IPS-15b (cell line): ENCODE measurements at regions not wholly inside any gene's neighbourhood (a gene's known extent, or its start where the extent isn't known, plus 50 kb on each side); places are given as distances from the start of the nearest gene placed in this dataset.

ENCODE experiments used
- H3K27me3 ChIP-seq: one replicate; pipeline ENCODE4 v1.6.1; 2013; ENCODE audit warnings: low read length; ENCODE audit not compliant: control insufficient read depth, insufficient read depth
- H3K36me3 ChIP-seq: one replicate; pipeline ENCODE4 v1.6.1; 2013; ENCODE audit warnings: low read length; ENCODE audit not compliant: control insufficient read depth, insufficient read depth
- H3K4me1 ChIP-seq: one replicate; pipeline ENCODE4 v1.6.1; 2013; ENCODE audit warnings: mild to moderate bottlenecking, low read length; ENCODE audit not compliant: control insufficient read depth, insufficient read depth
- H3K4me3 ChIP-seq: one replicate; pipeline ENCODE4 v1.5.1; 2013; ENCODE audit warnings: low read depth, low read length
- H3K9ac ChIP-seq: one replicate; pipeline ENCODE4 v1.6.1; 2013; ENCODE audit warnings: low read depth, mild to moderate bottlenecking, low read length
- H3K9me3 ChIP-seq: one replicate; pipeline ENCODE4 v1.6.1; 2013; ENCODE audit warnings: mild to moderate bottlenecking, low read length; ENCODE audit not compliant: control insufficient read depth, insufficient read depth

- Histone ChIP-seq H3K9ac (no peak overlapping the region), H3K36me3 (no peaks in the 10 kb centered on the region), H3K9me3 (no peaks in the 10 kb centered on the region), H3K4me3 (no peak overlapping the region), H3K4me1 (no peaks in the 10 kb centered on the region), H3K27me3 (no peaks in the 10 kb centered on the region)
These were observed 273.8 kb upstream of the DUSP10 start for GRCh38 chr1:222015686-222016085.

GRCh38 chr1:222014001-222014400 lies 272.1 kb upstream of the DUSP10 start:
- no peak overlapping the region for H3K9ac ChIP-seq
- no peak overlapping the region for H3K4me3 ChIP-seq
- peaks cover 5% of the 10 kb centered on the region for H3K4me1 ChIP-seq
- no peaks in the 10 kb centered on the region for H3K27me3 ChIP-seq
- no peaks in the 10 kb centered on the region for H3K36me3 ChIP-seq
- H3K9me3 ChIP-seq: no peaks in the 10 kb centered on the region

DNA sequence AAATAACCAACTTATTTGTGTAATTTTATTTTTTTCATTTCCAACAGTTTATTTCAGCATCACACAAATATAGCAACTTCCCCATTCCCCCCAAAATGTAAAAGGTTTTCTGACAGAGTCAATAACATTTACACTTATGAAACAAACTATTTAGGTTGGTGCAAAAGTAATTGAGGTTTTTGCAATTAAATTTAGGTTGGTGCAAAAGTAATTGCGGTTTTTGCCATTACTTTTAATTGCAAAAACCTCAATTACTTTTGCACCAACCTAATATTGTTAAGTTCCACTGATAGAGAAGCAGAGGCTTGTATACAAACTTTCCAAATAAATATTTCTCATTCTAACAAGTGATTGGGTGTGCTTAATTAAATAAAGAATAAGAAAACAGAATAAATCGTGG lies 270.9 kb upstream of the DUSP10 start:
- Histone ChIP-seq H3K9me3 (no peaks in the 10 kb centered on the region), H3K4me1 (peaks cover 5% of the 10 kb centered on the region), H3K4me3 (no peak overlapping the region), H3K9ac (no peak overlapping the region), H3K36me3 (no peaks in the 10 kb centered on the region), H3K27me3 (no peaks in the 10 kb centered on the region)

- no peaks in the 10 kb centered on the region for H3K36me3 ChIP-seq
- peaks cover 5% of the 10 kb centered on the region for H3K4me1 ChIP-seq
- H3K9ac ChIP-seq: no peak overlapping the region
- no peaks in the 10 kb centered on the region for H3K9me3 ChIP-seq
- H3K4me3 ChIP-seq: no peak overlapping the region
- H3K27me3 ChIP-seq: no peaks in the 10 kb centered on the region
These were observed 268.4 kb upstream of the DUSP10 start for GRCh38 chr1:222010306-222010705.

- Histone ChIP-seq H3K9me3 (no peaks in the 10 kb centered on the region), H3K27me3 (no peaks in the 10 kb centered on the region), H3K4me1 (peaks cover 5% of the 10 kb centered on the region), H3K9ac (no peak overlapping the region), H3K4me3 (no peak overlapping the region), H3K36me3 (no peaks in the 10 kb centered on the region)
These were observed 267.3 kb upstream of the DUSP10 start for GRCh38 chr1:222009105-222009730.

- no peak overlapping the region for H3K9ac ChIP-seq
- H3K4me1 ChIP-seq: peaks cover 5% of the 10 kb centered on the region
- no peaks in the 10 kb centered on the region for H3K36me3 ChIP-seq
- no peaks in the 10 kb centered on the region for H3K27me3 ChIP-seq
- no peaks in the 10 kb centered on the region for H3K9me3 ChIP-seq
- H3K4me3 ChIP-seq: no peak overlapping the region
These were observed 264.8 kb upstream of the DUSP10 start for GRCh38 chr1:222006715-222007114.

DNA sequence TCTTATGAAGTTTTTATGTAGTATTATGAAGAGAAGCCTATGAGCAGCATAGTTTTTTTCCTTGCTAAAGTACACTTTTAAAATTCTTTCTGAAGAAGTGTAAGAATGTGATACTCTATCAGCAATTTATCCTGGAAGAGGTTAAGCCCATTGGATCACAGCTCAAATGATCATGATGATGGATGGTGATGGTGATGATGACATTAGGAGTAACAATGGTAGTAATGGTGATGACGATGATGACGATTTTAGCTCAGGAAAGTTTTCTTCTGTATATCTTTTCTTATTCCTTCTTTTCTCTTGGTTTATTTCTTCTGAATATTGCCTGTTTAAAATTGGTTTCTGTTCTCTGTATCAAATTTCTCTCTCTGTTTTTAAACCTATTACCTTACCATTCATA lies 262.9 kb upstream of the DUSP10 start:
- H3K4me3 ChIP-seq: no peak overlapping the region

DNA sequence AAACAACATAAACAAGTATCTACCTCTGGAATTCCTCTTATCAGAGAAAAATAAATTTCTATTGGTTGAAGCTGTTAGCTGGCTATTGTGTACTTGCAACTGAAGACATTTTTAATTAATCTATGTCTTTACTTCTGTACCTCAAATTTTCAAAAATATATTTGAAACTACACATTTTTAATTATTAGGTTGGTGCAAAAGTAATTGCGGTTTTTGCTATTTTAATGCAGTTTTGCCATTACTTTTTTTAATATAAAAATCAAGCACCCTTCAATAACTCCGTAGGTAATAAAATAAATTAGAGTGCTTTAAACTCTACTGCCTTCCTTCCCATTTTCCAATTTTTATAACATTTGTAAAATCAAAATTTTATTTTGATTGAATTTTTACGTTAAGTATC lies 262.1 kb upstream of the DUSP10 start:
- H3K4me1 ChIP-seq: no peaks in the 10 kb centered on the region
- H3K36me3 ChIP-seq: no peaks in the 10 kb centered on the region
- no peaks in the 10 kb centered on the region for H3K9me3 ChIP-seq
- no peaks in the 10 kb centered on the region for H3K27me3 ChIP-seq
- H3K9ac ChIP-seq: no peak overlapping the region
- no peak overlapping the region for H3K4me3 ChIP-seq

More for the DNA sequence above, 262.9 kb upstream of the DUSP10 start:
- H3K27me3 ChIP-seq: no peaks in the 10 kb centered on the region
- H3K36me3 ChIP-seq: no peaks in the 10 kb centered on the region
- no peaks in the 10 kb centered on the region for H3K9me3 ChIP-seq
- H3K9ac ChIP-seq: no peak overlapping the region
- peaks cover 5% of the 10 kb centered on the region for H3K4me1 ChIP-seq

- Histone ChIP-seq H3K27me3 (no peaks in the 10 kb centered on the region), H3K36me3 (no peaks in the 10 kb centered on the region), H3K9me3 (no peaks in the 10 kb centered on the region), H3K9ac (no peak overlapping the region), H3K4me3 (no peak overlapping the region), H3K4me1 (no peaks in the 10 kb centered on the region)
These were observed 260.6 kb upstream of the DUSP10 start for GRCh38 chr1:222002503-222002902.

- Histone ChIP-seq H3K9me3 (no peaks in the 10 kb centered on the region), H3K27me3 (no peaks in the 10 kb centered on the region), H3K9ac (no peak overlapping the region)
These were observed 258.2 kb upstream of the DUSP10 start for GRCh38 chr1:222000131-222000530.

DNA sequence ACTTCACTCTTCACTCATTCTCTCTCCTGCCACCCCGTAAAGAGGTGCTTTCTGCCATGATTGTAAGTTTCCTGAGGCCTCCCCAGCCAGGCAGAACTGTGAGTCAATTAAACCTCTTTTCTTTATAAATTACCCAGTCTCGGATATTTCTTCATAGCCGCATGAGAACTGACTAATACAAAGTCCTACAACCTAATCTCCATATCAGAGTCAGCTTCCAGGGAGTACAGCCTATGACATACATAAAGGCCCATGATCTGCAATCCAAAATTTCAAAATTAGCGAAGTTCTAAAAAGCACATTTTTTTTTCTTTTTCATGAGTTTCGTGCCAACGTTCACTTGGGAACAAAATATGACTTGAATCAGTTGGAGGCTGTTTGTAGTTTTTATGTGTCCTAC lies 256.9 kb upstream of the DUSP10 start:
- Histone ChIP-seq H3K4me1 (no peaks in the 10 kb centered on the region), H3K9me3 (no peaks in the 10 kb centered on the region), H3K9ac (no peak overlapping the region), H3K4me3 (no peak overlapping the region), H3K36me3 (no peaks in the 10 kb centered on the region), H3K27me3 (no peaks in the 10 kb centered on the region)

More at GRCh38 chr1:222000131-222000530, 258.2 kb upstream of the DUSP10 start:
- Histone ChIP-seq H3K36me3 (no peaks in the 10 kb centered on the region), H3K4me1 (no peaks in the 10 kb centered on the region), H3K4me3 (no peak overlapping the region)

DNA sequence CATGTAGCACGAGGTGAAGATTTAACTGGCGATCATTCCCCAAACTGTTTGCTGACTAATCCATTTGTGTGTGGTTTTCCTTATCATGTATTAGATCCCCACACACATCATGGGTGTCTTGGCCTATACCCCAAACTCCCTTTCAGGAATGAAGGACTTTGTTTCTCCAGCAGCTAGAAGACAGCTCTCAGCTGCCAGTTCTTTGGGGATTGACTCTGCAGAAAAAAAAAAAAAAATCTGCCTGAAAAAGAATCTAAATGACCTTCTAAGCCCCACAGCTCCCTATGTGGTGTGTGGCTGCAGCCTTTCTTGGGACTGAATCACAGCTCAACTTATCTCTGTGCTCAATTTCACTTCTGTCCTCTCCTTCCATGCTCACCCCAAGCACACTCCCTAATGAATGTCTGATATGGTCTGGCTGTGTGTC lies 256.3 kb upstream of the DUSP10 start:
- H3K36me3 ChIP-seq: no peaks in the 10 kb centered on the region
- H3K27me3 ChIP-seq: no peaks in the 10 kb centered on the region
- no peak overlapping the region for H3K9ac ChIP-seq
- H3K4me1 ChIP-seq: no peaks in the 10 kb centered on the region
- no peak overlapping the region for H3K4me3 ChIP-seq
- no peaks in the 10 kb centered on the region for H3K9me3 ChIP-seq
